Panc1 (cell line): ENCODE measurements at regions not wholly inside any gene's neighbourhood (a gene's known extent, or its start where the extent isn't known, plus 50 kb on each side); places are given as distances from the start of the nearest gene placed in this dataset.

Experiments used
- ATAC-seq: fragments of 200-7000 bp; cut with Tn5 transposase; 2 replicates; pipeline ENCODE4 v1.9.1; 2020; ENCODE audit warnings: mild to moderate bottlenecking, moderate library complexity
- BruUV-seq: library from RNA; stranded (reverse); fragments of 400-500 nt; replicated peaks from 2 replicates; lab custom pipeline; 2021; lab: Mats Ljungman, UMichigan
- CTCF ChIA-PET: fragments of 300-600 bp; sonication (Branson Sonifier 250); formaldehyde crosslinking; loops from one replicate; lab custom pipeline; 2022; ENCODE audit warnings: antibody characterized with exemption; lab: Charles Lee
- POLR2A ChIA-PET: fragments of 300-600 bp; sonication (Branson Sonifier 250); formaldehyde crosslinking; loops from one replicate; lab custom pipeline; 2022; ENCODE audit warnings: antibody characterized with exemption; lab: Charles Lee
- DNase-seq: peaks from one replicate; pipeline ENCODE4 v3.0.0-alpha.2; 2010; ENCODE audit warnings: low read depth, low spot score
- H3K27ac ChIP-seq: 2 replicates; pipeline ENCODE4 v1.5.1; 2011; ENCODE audit warnings: mild to moderate bottlenecking, low read length, inconsistent platforms
- H3K27me3 ChIP-seq: fragments of 200-500 bp; sonication (Bioruptor generic); 2 replicates; pipeline ENCODE4 v1.6.0; 2014; ENCODE audit warnings: low read length, inconsistent platforms; ENCODE audit not compliant: control insufficient read depth, insufficient read depth
- H3K36me3 ChIP-seq: fragments of 200-500 bp; sonication (Bioruptor generic); 2 replicates; pipeline ENCODE4 v1.5.1; 2014; ENCODE audit warnings: inconsistent platforms, mild to moderate bottlenecking, low read length, moderate library complexity; ENCODE audit not compliant: control insufficient read depth, insufficient read depth
- H3K4me1 ChIP-seq: 2 replicates; pipeline ENCODE4 v1.5.1; 2011; ENCODE audit warnings: inconsistent platforms, mild to moderate bottlenecking, low read length, moderate library complexity; ENCODE audit not compliant: control insufficient read depth, insufficient read depth
- H3K4me3 ChIP-seq, 2 experiments: 2 replicates each; pipeline ENCODE4 v1.5.1; 2011 to 2012; ENCODE audit warnings: low read depth in 2 of 2, low read length in 2 of 2, mild to moderate bottlenecking in 2 of 2, inconsistent platforms in 1 of 2, moderate library complexity in 1 of 2
- H3K9me3 ChIP-seq: fragments of 200-500 bp; sonication (Bioruptor generic); 2 replicates; pipeline ENCODE4 v1.5.1; 2014; ENCODE audit warnings: low read depth, mild to moderate bottlenecking, inconsistent platforms, low read length, moderate library complexity; ENCODE audit not compliant: control insufficient read depth, insufficient read depth
- POLR2AphosphoS5 ChIP-seq: IDR thresholded peaks from 2 replicates; pipeline ENCODE4 v1.6.1; 2012; ENCODE audit warnings: mild to moderate bottlenecking, low read depth, low read length, moderate library complexity
- SIN3A ChIP-seq: IDR thresholded peaks from 2 replicates; pipeline ENCODE4 v1.6.1; 2012; ENCODE audit warnings: low read depth, mild to moderate bottlenecking, low read length, moderate library complexity, borderline replicate concordance; ENCODE audit not compliant: insufficient read depth
- TCF7L2 ChIP-seq: IDR thresholded peaks from 2 replicates; pipeline ENCODE4 v1.6.1; 2011; ENCODE audit warnings: mild to moderate bottlenecking, low read depth, low read length, inconsistent platforms
- in situ Hi-C: cut with HindIII; loops from 2 replicates; pipeline ENCODE4 v1.10.0; 2016; ENCODE audit warnings: low sequenced_read_pairs, low pct_unique_long_range_greater_than_20kb
- intact Hi-C: fragments of 100-400 bp; cut with micrococcal nuclease; formaldehyde crosslinking; loops from one replicate; pipeline ENCODE4 v1.10.0; 2022; ENCODE audit not compliant: unreplicated experiment
- TF ChIP-seq, protein P1 (sequence below): fragments of 450-650 bp; IDR thresholded peaks from 2 replicates; pipeline ENCODE4 v1.5.1; 2017; ENCODE audit warnings: mild to moderate bottlenecking
- TF ChIP-seq, protein P2 (sequence below), 2 experiments: IDR thresholded peaks; 2 replicates each; pipeline ENCODE4 v1.6.1; 2011 to 2012; ENCODE audit warnings: low read depth in 2 of 2, control low read depth in 1 of 2, low read length in 1 of 2, mild to moderate bottlenecking in 1 of 2, moderate library complexity in 1 of 2; ENCODE audit not compliant: insufficient read depth in 1 of 2

DNA sequence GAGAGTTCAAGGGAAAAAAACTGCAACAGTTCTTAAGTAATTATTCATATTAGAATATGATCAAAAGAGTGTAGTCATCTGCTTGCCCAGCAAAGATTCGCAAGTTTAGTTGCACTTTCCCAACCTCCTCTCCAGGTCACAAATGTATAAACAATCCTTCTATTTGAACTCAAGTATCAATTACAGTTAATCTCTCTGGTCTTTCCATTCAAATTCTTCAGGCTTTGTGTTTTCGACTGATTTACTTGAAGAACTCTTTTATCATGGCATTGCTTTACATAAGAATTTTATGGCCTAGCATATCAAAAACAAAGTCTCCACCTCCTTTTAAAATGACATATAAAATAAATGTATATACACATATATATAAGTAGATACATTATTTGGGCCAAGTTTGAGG, 1009.6 kb upstream of the DIAPH2 start:
- no peak for ATAC-seq
- no TSS peak for BruUV-seq
- no peaks in the 10 kb centered on the region for H3K36me3 ChIP-seq
- DNase-seq, result no peak
- no peaks in the 10 kb centered on the region for H3K27me3 ChIP-seq
- no peak overlapping the region for H3K4me3 ChIP-seq
- no peak for TF ChIP-seq SIN3A
- no peak for TF ChIP-seq POLR2AphosphoS5
- TF ChIP-seq, protein P1, sequence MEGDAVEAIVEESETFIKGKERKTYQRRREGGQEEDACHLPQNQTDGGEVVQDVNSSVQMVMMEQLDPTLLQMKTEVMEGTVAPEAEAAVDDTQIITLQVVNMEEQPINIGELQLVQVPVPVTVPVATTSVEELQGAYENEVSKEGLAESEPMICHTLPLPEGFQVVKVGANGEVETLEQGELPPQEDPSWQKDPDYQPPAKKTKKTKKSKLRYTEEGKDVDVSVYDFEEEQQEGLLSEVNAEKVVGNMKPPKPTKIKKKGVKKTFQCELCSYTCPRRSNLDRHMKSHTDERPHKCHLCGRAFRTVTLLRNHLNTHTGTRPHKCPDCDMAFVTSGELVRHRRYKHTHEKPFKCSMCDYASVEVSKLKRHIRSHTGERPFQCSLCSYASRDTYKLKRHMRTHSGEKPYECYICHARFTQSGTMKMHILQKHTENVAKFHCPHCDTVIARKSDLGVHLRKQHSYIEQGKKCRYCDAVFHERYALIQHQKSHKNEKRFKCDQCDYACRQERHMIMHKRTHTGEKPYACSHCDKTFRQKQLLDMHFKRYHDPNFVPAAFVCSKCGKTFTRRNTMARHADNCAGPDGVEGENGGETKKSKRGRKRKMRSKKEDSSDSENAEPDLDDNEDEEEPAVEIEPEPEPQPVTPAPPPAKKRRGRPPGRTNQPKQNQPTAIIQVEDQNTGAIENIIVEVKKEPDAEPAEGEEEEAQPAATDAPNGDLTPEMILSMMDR, result no peak
- TF ChIP-seq TCF7L2, result no peak
- H3K27ac ChIP-seq, result no peak overlapping the region
- in situ Hi-C loops (no loop called here), intact Hi-C loops (no loop called here)
- H3K4me1 ChIP-seq, result no peaks in the 10 kb centered on the region
- CTCF ChIA-PET, result no interaction called here
- POLR2A ChIA-PET, result no interaction called here
- H3K9me3 ChIP-seq, result no peaks in the 10 kb centered on the region

DNA sequence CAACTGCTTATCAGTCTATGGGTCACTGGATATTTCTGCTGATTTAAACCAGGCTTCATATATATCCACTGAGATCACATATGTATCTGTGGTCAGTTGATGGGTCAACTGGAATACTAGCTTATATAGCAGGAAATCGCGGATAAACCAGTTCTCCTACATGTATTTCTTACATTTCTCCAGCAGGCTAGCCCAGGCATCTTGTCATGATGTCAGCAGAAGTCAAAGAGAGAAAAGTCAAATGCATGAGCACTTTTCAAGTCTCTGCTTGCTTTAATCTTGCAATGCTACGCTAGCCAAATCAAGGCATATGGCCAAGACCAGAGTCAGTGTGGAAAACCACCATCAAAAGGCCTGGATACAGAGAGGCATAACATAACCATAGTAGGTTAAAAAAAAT, 1008.8 kb upstream of the DIAPH2 start:
- Histone ChIP-seq H3K4me1 (no peaks in the 10 kb centered on the region), H3K9me3 (no peaks in the 10 kb centered on the region), H3K36me3 (no peaks in the 10 kb centered on the region), H3K4me3 (no peak overlapping the region), H3K27me3 (no peaks in the 10 kb centered on the region), H3K27ac (no peak overlapping the region)
- intact Hi-C loops (no loop called here), in situ Hi-C loops (no loop called here)
- DNase-seq (no peak), ATAC-seq (no peak)
- TF ChIP-seq POLR2AphosphoS5 (no peak), SIN3A (no peak), TCF7L2 (no peak)
- TF ChIP-seq, protein P2, sequence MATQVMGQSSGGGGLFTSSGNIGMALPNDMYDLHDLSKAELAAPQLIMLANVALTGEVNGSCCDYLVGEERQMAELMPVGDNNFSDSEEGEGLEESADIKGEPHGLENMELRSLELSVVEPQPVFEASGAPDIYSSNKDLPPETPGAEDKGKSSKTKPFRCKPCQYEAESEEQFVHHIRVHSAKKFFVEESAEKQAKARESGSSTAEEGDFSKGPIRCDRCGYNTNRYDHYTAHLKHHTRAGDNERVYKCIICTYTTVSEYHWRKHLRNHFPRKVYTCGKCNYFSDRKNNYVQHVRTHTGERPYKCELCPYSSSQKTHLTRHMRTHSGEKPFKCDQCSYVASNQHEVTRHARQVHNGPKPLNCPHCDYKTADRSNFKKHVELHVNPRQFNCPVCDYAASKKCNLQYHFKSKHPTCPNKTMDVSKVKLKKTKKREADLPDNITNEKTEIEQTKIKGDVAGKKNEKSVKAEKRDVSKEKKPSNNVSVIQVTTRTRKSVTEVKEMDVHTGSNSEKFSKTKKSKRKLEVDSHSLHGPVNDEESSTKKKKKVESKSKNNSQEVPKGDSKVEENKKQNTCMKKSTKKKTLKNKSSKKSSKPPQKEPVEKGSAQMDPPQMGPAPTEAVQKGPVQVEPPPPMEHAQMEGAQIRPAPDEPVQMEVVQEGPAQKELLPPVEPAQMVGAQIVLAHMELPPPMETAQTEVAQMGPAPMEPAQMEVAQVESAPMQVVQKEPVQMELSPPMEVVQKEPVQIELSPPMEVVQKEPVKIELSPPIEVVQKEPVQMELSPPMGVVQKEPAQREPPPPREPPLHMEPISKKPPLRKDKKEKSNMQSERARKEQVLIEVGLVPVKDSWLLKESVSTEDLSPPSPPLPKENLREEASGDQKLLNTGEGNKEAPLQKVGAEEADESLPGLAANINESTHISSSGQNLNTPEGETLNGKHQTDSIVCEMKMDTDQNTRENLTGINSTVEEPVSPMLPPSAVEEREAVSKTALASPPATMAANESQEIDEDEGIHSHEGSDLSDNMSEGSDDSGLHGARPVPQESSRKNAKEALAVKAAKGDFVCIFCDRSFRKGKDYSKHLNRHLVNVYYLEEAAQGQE (IDR thresholded peaks at IDR 0.05; ENCODE audit: insufficient read depth in 1 of 2, low read depth in 2 of 2, low read length in 1 of 2), result no peak
- TF ChIP-seq, protein P1, result no peak
- ChIA-PET POLR2A (no interaction called here), CTCF (no interaction called here)
- no TSS peak for BruUV-seq
